ENCODE measurements at regions not wholly inside any gene's neighbourhood (a gene's known extent, or its start where the extent isn't known, plus 50 kb on each side); places are given as distances from the start of the nearest gene placed in this dataset.

- DNase-seq, result no peak
Measured at GRCh38 chr9:7388755-7389154, 410.8 kb downstream of the DMAC1 start.

GRCh38 chr9:7387840-7388239 lies 411.7 kb downstream of the DMAC1 start:
- DNase-seq, result no peak

GRCh38 chr9:7382304-7382703 lies 417.3 kb downstream of the DMAC1 start:
- no peak for DNase-seq

- DNase-seq, result no peak
Measured at GRCh38 chr9:7377489-7377888, 422.1 kb downstream of the DMAC1 start.

- no peak for DNase-seq
Measured at GRCh38 chr9:7376833-7377232, 422.7 kb downstream of the DMAC1 start.

DNA sequence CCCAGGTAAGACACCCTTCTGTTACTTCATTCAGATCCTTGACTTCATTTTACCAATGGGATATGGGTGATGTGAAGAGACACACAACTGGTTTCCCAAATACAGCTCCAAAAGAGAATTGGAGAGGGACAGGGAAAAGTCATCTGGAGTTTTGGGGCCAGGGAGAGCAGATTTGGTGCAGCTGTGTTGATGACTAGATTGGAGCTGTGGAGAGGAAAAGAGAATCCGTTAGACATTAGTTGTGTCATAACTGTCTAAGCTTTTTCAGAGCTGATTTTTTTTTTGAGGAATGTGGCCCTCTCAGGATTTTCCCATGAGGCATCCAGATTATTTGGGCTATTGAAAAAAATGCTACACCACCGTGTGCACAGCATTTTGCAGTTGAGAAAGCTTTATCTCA lies 423.4 kb downstream of the DMAC1 start:
- no peak for DNase-seq

- no peak for DNase-seq
Measured at GRCh38 chr9:7375013-7375511, 424.5 kb downstream of the DMAC1 start.

GRCh38 chr9:7370988-7371387 lies 428.6 kb downstream of the DMAC1 start:
- no peak for DNase-seq

GRCh38 chr9:7370381-7370780 lies 429.2 kb downstream of the DMAC1 start:
- no peak for DNase-seq

- no peak for DNase-seq
Measured at GRCh38 chr9:7369384-7369821, 430.2 kb downstream of the DMAC1 start.

DNA sequence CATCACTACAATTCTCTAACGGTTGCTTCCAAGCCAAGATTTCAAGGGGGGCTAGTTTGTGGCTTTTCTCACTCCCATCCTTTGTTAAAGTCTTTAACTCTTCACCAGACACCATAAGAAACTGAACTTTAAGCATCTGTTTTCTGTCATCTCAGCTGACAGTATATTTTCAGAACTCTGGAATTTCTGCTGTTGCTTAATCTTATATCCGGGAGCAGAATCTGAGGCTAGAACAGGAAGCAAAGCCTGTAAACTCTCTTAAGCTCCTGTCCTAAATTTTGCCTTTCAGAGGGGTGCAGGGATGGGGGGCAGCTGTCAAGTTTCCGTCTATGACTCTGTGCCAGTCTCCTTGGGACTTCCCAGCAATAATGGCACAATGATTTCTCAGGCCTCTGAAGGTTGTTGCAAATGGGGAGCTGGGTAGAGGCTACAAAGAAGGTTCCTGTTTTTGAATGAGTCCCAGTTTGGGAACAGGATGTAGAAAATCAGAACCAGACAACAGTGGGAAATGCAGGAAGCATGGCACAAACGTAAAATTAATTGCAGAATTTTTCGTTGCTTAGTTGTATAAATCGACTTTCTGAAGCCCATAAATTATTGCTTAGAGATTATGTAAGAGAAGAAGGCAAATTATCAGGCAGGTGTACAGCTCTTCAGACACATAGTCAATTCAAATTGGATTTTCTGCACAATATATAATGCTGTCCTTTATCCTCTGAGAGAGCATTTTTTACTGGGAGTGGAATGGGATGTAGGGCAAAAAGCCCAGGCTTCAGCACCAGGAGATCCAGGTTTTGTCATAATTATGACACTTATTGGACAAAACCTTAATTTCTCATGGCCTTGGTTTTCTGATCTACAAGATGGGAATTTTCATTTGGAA lies 430.9 kb downstream of the DMAC1 start:
- DNase-seq, result no peak

DNA sequence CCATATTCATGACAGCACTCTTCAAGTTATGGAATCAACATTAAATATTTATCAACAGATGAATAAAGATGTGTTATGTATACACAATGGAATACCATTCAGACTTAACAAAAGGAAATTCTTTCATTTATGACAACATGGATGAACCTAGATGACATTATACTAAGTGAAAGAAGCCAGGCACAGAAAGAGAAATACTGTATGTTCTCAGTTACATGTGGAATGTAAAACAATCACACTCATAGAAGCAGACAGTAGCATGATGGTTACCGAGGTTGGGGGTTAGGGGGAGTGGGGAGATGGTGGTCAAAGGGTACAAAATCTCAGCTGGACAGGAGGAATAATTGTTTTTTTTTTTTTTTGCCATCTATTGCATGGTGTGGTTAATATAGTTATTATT lies 431.9 kb downstream of the DMAC1 start:
- no peak for DNase-seq

- DNase-seq, result no peak
Measured at GRCh38 chr9:7366121-7366520, 433.5 kb downstream of the DMAC1 start.

DNA sequence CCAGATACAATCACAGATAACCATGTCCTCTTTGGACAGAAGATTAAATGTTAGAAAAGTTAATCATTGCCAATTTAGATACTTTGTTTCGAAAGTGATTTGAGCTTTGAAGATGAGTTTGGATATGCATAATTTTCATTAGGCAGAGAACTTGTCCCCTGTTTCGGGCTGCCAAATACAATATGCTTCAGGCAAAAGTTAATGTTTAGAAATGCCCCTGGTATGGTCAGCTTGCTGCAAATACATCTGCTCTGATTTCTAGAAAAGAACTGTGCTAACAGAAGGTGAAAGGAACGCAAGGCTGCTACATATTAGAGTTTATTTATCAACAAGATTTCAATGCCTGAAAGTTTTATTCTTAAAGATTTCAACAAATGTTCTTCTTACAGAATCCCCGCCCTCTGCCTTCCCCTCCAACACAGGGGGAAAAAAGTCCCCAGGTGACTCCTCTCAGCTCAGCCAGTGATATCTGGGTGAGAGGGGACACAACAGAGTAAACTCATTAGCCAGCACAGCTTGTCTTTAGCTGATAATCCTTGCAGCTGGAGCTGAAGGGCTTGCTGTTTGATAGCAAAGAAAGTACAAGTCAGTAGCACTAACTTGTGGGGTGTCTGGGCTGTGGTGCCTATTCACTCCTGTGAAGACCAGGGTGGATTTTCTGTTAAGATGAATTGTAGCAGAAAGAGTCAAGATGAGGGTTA lies 435.7 kb downstream of the DMAC1 start:
- DNase-seq, result no peak

DNA sequence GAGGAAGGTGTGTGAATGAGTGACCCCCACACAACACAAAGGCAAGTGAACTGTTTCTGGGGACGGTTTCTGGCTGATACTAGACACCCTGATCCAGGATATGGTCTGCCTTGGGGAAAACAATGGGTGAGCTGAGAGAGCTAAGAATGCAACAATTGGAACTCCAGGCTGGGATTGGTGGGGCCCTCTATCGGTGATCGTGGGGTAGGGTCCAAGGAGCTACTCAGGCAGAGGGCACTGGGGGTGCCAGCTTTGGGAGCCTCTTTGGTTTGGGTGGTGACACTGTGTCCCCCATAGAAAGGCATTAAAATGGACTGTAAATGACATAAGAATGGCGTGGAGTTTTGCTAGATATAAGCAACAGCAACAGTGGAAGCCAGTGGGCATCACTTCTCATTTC lies 439.1 kb downstream of the DMAC1 start:
- DNase-seq, result no peak

DNA sequence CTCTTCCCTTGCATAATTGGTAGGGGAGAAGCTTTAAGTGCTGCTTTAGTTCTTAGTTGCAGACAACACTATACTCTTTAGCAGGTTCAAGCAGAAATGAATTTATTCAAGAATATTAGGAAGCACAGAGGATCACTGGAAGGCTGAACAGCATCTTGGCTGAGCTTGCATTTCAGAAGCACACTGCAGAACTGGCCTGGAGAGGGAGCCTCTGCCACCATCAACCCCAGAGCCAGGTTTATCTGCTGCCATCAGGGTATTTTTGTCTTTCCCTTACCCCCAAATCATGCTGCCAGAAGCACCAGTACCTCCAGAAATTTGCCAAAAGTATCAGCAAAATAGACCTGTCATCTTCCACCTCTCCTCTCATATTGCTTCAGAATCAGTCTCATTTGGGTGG lies 440.7 kb downstream of the DMAC1 start:
- no peak for DNase-seq

DNA sequence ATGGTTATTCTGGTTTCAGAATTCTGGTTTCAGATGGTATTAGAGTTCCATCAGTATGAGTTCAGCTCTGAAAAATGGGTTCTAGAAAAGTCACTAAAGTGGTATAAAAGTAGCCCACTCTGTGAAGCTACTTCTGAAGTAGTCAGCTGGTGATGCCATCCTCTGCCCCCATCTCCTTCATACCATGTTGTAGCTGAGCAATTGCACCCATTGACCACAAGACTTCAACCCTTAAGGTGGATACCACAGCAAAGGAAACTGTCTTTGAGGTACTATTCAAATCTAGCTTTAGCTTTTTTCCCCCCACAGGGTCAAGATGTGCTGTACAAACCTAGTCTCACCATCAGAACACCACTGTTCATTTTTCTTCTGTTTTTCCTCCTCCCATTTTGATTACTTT lies 444.9 kb downstream of the DMAC1 start:
- no peak for DNase-seq

DNA sequence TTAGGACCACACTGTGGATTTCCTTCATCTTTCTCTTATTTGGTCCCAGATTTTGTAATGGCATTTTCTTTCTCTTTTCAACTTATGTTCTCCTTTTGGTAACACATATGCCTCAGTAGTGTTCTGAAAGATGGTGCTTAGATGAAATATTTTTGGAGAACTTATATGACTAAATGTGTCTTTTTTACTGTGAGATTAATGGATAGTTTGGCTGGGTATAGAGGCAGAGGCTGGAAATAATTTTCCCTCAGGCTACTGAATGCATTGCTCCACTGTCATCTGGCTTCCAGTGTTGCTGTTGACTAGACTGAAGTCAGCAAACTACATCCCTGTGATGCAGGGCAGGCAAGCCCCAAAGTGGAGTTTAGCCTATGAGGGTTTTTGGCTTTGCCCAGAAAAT lies 450.9 kb downstream of the DMAC1 start:
- no peak for DNase-seq

DNA sequence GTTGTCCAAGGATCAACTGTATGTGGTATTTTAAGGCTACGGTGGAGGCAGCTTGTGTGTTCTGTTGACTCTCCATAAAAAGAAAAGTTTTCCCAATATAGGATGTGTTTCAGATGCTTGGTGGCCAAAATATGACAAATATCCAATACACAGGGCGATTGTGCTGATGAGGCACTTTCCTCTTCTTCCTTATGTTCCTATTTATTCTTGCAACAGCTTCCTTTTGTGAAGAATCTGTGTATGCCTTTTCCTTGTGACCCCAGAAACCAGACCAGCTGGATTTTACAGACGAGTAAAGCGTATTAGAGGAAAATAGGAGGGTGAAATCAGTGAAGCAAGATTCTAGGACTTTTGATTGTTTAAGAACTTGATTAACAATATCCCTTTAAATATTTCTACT lies 452.0 kb downstream of the DMAC1 start:
- DNase-seq, result no peak

DNA sequence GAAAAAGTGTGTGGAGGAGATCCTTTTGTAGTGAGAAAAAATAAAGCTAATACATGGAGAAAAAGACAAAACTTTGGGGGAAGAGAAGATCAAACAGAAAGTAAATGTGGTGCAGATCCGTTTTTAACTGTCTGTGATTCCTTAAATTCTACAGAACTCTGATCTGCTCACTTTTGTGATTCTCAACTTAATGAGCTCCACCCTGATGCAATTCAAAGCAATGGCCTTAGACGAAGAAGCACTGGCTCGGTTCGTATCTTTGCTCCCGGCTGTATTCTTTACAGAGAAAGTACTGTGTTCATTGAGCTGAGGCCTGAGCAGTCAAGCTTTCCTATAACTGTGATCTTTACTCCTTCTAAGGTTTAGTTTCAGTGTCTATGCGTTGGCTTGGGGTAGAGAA lies 453.4 kb downstream of the DMAC1 start:
- no peak for DNase-seq

- DNase-seq, result no peak
Measured at GRCh38 chr9:7342736-7343135, 456.8 kb downstream of the DMAC1 start.

DNA sequence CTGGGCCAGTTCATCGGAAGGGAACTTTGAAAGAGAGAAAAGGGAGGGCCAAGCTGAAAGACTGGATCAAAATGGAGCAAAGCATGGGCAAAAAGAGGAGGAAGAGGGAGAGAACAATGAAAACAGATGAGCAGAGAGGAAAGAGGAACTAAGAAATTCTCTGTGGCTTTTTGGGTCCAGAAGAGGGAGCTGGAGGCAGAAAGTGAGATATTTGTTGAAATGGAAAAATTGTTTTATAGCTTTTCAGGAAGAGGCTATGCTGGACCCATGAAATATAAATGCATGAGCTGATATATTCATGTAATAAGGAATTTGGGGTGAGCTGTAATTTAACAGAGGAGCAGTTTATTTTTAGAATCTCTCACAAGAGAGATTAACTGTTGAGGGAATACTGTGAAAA lies 457.3 kb downstream of the DMAC1 start:
- no peak for DNase-seq

DNA sequence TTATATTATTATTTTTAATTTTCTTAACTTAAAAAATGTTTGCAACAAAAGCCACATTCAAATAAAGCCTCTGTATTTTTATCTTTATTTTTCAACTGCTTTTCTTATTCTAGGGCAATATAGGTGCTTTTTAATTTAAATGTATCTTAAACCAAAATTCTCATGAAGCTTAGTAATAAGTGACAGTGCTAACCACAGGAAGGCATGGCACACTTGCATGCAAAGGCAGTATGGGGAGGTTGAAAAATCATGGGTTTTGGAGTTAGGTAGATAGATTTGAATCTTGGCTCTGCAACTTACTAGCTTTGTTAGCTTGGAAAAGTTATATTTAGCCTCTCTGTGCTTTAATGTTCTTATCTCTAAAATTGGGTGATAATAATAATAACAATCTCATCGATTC lies 458.0 kb downstream of the DMAC1 start:
- DNase-seq, result no peak

GRCh38 chr9:7340451-7340850 lies 459.1 kb downstream of the DMAC1 start:
- DNase-seq, result no peak

Data from NCI-H1694 treated with DMSO at 0.1 percent for 48 hours (cell line).